Uterus (tissue), 2 donors: ENCODE measurements at regions not wholly inside any gene's neighbourhood (a gene's known extent, or its start where the extent isn't known, plus 50 kb on each side); places are given as distances from the start of the nearest gene placed in this dataset.

Experiments
- POLR2A ChIP-seq, 2 donors: fragments of 450-650 bp; IDR thresholded peaks; one replicate each; pipeline ENCODE4 v1.6.1; 2016; ENCODE audit warnings: antibody characterized with exemption in 2 of 2, mild to moderate bottlenecking in 1 of 2, moderate library complexity in 1 of 2
- TF ChIP-seq, protein P1 (sequence below), 4 experiments: fragments of 200-600 bp in 2 of 4; fragments of 450-650 bp in 2 of 4; sonication (generic) in 2 of 4; IDR thresholded peaks; one replicate each; pipeline ENCODE4 v1.5.1; 2016 to 2019; ENCODE audit warnings: antibody characterized with exemption in 4 of 4, mild to moderate bottlenecking in 2 of 4, moderate library complexity in 1 of 4

DNA sequence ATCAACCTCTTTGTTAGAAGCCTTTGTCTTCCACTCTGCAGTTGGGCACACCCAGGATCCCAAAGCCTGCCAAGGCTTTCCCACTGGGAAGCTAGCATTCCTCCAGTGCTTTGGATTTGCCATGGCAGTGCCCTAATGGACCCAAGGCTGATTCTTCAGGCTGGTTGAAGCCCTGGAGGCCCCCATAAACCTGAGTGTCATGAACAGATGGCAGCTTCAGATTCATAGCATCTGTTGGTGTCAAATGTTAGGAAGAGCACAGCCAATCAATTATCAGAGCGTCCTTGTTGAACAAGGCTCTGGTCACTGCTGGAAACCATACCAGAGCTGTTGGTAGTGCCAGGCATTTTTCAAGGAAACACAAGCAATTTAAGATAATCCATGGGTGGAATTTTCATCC is 241.1 kb upstream of the KLF4 start:
- TF ChIP-seq, protein P1, sequence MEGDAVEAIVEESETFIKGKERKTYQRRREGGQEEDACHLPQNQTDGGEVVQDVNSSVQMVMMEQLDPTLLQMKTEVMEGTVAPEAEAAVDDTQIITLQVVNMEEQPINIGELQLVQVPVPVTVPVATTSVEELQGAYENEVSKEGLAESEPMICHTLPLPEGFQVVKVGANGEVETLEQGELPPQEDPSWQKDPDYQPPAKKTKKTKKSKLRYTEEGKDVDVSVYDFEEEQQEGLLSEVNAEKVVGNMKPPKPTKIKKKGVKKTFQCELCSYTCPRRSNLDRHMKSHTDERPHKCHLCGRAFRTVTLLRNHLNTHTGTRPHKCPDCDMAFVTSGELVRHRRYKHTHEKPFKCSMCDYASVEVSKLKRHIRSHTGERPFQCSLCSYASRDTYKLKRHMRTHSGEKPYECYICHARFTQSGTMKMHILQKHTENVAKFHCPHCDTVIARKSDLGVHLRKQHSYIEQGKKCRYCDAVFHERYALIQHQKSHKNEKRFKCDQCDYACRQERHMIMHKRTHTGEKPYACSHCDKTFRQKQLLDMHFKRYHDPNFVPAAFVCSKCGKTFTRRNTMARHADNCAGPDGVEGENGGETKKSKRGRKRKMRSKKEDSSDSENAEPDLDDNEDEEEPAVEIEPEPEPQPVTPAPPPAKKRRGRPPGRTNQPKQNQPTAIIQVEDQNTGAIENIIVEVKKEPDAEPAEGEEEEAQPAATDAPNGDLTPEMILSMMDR (IDR thresholded peaks at IDR 0.05), result no peak
- no peak for TF ChIP-seq POLR2A (IDR thresholded peaks at IDR 0.05)
